ENCODE measurements at regions not wholly inside any gene's neighbourhood (a gene's known extent, or its start where the extent isn't known, plus 50 kb on each side); places are given as distances from the start of the nearest gene placed in this dataset.

- TF ChIP-seq CTCF (IDR thresholded peaks at IDR 0.05; ENCODE audit: low read length): no peak
- TF ChIP-seq EZH2phosphoT487 (IDR thresholded peaks at IDR 0.05; ENCODE audit: low read length): no peak
- no peak for TF ChIP-seq EZH2 (optimal IDR thresholded peaks at IDR 0.05; ENCODE audit: low read depth, low read length)
Observed at GRCh38 chr22:26780521-26780920, 123.1 kb downstream of the MIAT start.

Measured in MM.1S (cell line).